Suprapubic skin (tissue), 3 donors: ENCODE measurements at regions not wholly inside any gene's neighbourhood (a gene's known extent, or its start where the extent isn't known, plus 50 kb on each side); places are given as distances from the start of the nearest gene placed in this dataset.

Source experiments
- POLR2AphosphoS5 ChIP-seq, 3 donors: sonication (generic); formaldehyde crosslinking; IDR thresholded peaks; one replicate each; pipeline ENCODE4 v1.6.1; 2017; ENCODE audit warnings: antibody characterized with exemption in 3 of 3
- TF ChIP-seq, protein P1 (sequence below), 2 donors: fragments of 200-600 bp in 1 of 2; fragments of 450-650 bp in 1 of 2; sonication (generic) in 1 of 2; IDR thresholded peaks; one replicate each; pipeline ENCODE4 v1.5.1; 2016 to 2019; ENCODE audit warnings: antibody characterized with exemption in 2 of 2, mild to moderate bottlenecking in 1 of 2, moderate library complexity in 1 of 2

DNA sequence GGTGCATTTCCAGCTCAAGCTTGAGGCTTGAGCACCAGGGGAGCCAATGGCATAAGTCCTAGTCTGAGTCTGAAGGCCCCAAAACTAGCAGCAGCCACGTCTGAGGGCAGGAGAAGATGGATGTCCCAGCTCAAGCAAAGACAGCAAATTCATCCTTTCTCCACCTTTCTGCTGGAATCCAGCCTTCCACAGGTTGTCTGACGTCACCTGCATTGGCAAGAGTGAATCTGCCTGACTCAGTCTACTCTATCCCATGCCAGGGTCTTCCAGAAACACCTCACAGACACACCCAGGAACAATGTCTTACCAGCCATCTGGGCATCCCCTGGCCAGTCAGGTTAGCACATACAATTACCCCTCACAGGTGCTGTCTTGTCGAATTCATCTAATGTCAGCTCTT lies 76.2 kb upstream of the SOX11 start:
- TF ChIP-seq, protein P1, sequence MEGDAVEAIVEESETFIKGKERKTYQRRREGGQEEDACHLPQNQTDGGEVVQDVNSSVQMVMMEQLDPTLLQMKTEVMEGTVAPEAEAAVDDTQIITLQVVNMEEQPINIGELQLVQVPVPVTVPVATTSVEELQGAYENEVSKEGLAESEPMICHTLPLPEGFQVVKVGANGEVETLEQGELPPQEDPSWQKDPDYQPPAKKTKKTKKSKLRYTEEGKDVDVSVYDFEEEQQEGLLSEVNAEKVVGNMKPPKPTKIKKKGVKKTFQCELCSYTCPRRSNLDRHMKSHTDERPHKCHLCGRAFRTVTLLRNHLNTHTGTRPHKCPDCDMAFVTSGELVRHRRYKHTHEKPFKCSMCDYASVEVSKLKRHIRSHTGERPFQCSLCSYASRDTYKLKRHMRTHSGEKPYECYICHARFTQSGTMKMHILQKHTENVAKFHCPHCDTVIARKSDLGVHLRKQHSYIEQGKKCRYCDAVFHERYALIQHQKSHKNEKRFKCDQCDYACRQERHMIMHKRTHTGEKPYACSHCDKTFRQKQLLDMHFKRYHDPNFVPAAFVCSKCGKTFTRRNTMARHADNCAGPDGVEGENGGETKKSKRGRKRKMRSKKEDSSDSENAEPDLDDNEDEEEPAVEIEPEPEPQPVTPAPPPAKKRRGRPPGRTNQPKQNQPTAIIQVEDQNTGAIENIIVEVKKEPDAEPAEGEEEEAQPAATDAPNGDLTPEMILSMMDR (IDR thresholded peaks at IDR 0.05): no peak
- no peak for TF ChIP-seq POLR2AphosphoS5 (IDR thresholded peaks at IDR 0.05)
